ENCODE measurements at regions not wholly inside any gene's neighbourhood (a gene's known extent, or its start where the extent isn't known, plus 50 kb on each side); places are given as distances from the start of the nearest gene placed in this dataset.
"Not testable (repeated sequence)": the region's sequence is repeated elsewhere in the genome, so short reads cannot be mapped to it uniquely, and the experiment has no call there.

DNA sequence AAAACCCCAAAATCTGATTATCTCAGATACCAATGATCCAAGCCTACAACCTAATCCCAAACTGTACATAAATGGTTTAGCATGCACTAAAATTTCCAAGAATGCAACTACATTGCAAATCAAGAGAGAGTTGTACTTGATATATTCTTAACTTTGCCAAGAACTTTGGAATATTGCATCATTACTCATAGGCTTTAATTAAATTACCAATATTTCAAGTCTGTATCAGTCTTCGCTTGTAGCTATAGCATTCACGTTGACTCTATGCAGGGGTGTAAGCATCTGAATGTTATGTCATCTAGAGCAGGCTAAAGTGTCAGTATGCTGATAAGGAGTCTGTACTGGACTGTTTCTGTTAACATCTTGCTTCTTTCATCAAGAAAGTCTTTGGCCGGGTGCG, 56.3 kb downstream of the FOXI3 start:
- H4K20me1 ChIP-seq (ENCODE audit: insufficient read depth, low read length, poor library complexity, severe bottlenecking): no peaks in the 10 kb centered on the region
- H3K4me2 ChIP-seq (ENCODE audit: low read depth, low read length, poor library complexity, severe bottlenecking): no peak overlapping the region
- no peaks in the 10 kb centered on the region for H3K9me3 ChIP-seq (ENCODE audit: insufficient read depth, low read depth, low read length)
- no peaks in the 10 kb centered on the region for H3K4me1 ChIP-seq (ENCODE audit: insufficient read depth, low read length, poor library complexity, severe bottlenecking)
- TF ChIP-seq, protein P1, sequence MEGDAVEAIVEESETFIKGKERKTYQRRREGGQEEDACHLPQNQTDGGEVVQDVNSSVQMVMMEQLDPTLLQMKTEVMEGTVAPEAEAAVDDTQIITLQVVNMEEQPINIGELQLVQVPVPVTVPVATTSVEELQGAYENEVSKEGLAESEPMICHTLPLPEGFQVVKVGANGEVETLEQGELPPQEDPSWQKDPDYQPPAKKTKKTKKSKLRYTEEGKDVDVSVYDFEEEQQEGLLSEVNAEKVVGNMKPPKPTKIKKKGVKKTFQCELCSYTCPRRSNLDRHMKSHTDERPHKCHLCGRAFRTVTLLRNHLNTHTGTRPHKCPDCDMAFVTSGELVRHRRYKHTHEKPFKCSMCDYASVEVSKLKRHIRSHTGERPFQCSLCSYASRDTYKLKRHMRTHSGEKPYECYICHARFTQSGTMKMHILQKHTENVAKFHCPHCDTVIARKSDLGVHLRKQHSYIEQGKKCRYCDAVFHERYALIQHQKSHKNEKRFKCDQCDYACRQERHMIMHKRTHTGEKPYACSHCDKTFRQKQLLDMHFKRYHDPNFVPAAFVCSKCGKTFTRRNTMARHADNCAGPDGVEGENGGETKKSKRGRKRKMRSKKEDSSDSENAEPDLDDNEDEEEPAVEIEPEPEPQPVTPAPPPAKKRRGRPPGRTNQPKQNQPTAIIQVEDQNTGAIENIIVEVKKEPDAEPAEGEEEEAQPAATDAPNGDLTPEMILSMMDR (conservative IDR thresholded peaks at IDR 0.05; ENCODE audit: low read length): no peak
- no peak for TF ChIP-seq EZH2phosphoT487 (IDR thresholded peaks at IDR 0.05; ENCODE audit: borderline replicate concordance)
- no peak overlapping the region for H2AFZ ChIP-seq (ENCODE audit: low read length)
- H3K36me3 ChIP-seq (ENCODE audit: insufficient read depth, low read length): no peaks in the 10 kb centered on the region
- no peaks in the 10 kb centered on the region for H3K79me2 ChIP-seq (ENCODE audit: insufficient read depth, low read length)
- no peaks in the 10 kb centered on the region for H3K9me2 ChIP-seq (replicated peaks; ENCODE audit: low read depth, low read length)
- H3K27me3 ChIP-seq (ENCODE audit: insufficient read depth, low read length, poor library complexity, severe bottlenecking): no peaks in the 10 kb centered on the region
- H3K4me3 ChIP-seq (ENCODE audit: low read length, poor library complexity, severe bottlenecking): no peak overlapping the region
- no peak overlapping the region for H3K9ac ChIP-seq (ENCODE audit: low read depth, low read length, poor library complexity, severe bottlenecking)
- H3F3A ChIP-seq (ENCODE audit: low read depth): no peaks in the 10 kb centered on the region

DNA sequence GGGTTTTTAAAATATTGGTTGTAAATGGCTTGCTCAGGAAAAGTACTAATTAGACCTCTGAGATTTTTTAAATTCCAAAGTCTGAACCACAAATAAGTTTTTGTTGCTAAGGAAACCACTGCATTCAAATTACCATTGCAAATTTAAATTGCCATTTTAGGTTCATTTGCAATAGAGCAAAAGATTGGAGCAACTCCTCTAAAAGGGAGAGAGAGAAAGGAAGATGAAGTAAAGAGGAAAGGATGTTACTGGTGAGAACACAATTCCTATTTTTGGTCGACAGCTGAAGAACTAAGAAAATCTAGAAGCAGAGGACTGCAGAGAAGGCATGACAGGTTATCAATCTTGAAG, 74.9 kb downstream of the FOXI3 start:
- no peak overlapping the region for H3K9ac ChIP-seq (ENCODE audit: low read depth, low read length, poor library complexity, severe bottlenecking)
- H3K4me1 ChIP-seq (ENCODE audit: insufficient read depth, low read length, poor library complexity, severe bottlenecking): no peaks in the 10 kb centered on the region
- no peak overlapping the region for H3K4me3 ChIP-seq (ENCODE audit: low read length, poor library complexity, severe bottlenecking)
- H3K9me2 ChIP-seq (replicated peaks; ENCODE audit: low read depth, low read length): no peaks in the 10 kb centered on the region
- no peaks in the 10 kb centered on the region for H3K36me3 ChIP-seq (ENCODE audit: insufficient read depth, low read length)
- no peak overlapping the region for H3K4me2 ChIP-seq (ENCODE audit: low read depth, low read length, poor library complexity, severe bottlenecking)
- no peaks in the 10 kb centered on the region for H4K20me1 ChIP-seq (ENCODE audit: insufficient read depth, low read length, poor library complexity, severe bottlenecking)
- no peaks in the 10 kb centered on the region for H3K9me3 ChIP-seq (ENCODE audit: insufficient read depth, low read depth, low read length)
- no peak overlapping the region for H2AFZ ChIP-seq (ENCODE audit: low read length)
- H3K27me3 ChIP-seq (ENCODE audit: insufficient read depth, low read length, poor library complexity, severe bottlenecking): no peaks in the 10 kb centered on the region
- TF ChIP-seq, protein P1 (conservative IDR thresholded peaks at IDR 0.05; ENCODE audit: low read length): no peak
- no peak for TF ChIP-seq EZH2phosphoT487 (IDR thresholded peaks at IDR 0.05; ENCODE audit: borderline replicate concordance)
- H3K79me2 ChIP-seq (ENCODE audit: insufficient read depth, low read length): no peaks in the 10 kb centered on the region
- no peaks in the 10 kb centered on the region for H3F3A ChIP-seq (ENCODE audit: low read depth)

DNA sequence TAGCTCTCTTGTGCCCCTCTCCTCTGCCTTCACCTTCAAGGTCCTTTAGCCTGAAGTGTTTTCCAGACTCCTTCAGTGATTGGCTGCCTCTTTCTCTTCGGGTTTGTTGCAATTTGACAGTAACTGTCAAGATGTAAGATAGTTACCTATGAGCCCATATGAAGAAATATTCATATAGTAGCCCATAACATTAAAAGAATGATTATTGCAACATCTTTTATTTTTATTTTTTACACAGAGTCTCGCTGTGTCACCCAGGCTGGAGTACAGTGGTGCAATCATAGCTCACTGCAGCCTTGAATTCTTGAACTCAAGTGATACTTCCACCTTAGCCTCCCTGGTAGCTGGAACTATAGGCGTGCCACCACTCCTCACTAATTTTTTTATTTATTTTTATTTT, 80.5 kb downstream of the FOXI3 start:
- H3K79me2 ChIP-seq (ENCODE audit: insufficient read depth, low read length): no peaks in the 10 kb centered on the region
- H3K4me2 ChIP-seq (ENCODE audit: low read depth, low read length, poor library complexity, severe bottlenecking): no peak overlapping the region
- no peak overlapping the region for H3K4me3 ChIP-seq (ENCODE audit: low read length, poor library complexity, severe bottlenecking)
- no peak overlapping the region for H3K9ac ChIP-seq (ENCODE audit: low read depth, low read length, poor library complexity, severe bottlenecking)
- no peaks in the 10 kb centered on the region for H3K36me3 ChIP-seq (ENCODE audit: insufficient read depth, low read length)
- no peaks in the 10 kb centered on the region for H4K20me1 ChIP-seq (ENCODE audit: insufficient read depth, low read length, poor library complexity, severe bottlenecking)
- no peaks in the 10 kb centered on the region for H3K9me2 ChIP-seq (replicated peaks; ENCODE audit: low read depth, low read length)
- no peak overlapping the region for H2AFZ ChIP-seq (ENCODE audit: low read length)
- H3K4me1 ChIP-seq (ENCODE audit: insufficient read depth, low read length, poor library complexity, severe bottlenecking): no peaks in the 10 kb centered on the region
- H3F3A ChIP-seq (ENCODE audit: low read depth): no peaks in the 10 kb centered on the region
- no peaks in the 10 kb centered on the region for H3K27me3 ChIP-seq (ENCODE audit: insufficient read depth, low read length, poor library complexity, severe bottlenecking)
- no peak for TF ChIP-seq EZH2phosphoT487 (IDR thresholded peaks at IDR 0.05; ENCODE audit: borderline replicate concordance)
- TF ChIP-seq, protein P1 (conservative IDR thresholded peaks at IDR 0.05; ENCODE audit: low read length): no peak
- no peaks in the 10 kb centered on the region for H3K9me3 ChIP-seq (ENCODE audit: insufficient read depth, low read depth, low read length)

DNA sequence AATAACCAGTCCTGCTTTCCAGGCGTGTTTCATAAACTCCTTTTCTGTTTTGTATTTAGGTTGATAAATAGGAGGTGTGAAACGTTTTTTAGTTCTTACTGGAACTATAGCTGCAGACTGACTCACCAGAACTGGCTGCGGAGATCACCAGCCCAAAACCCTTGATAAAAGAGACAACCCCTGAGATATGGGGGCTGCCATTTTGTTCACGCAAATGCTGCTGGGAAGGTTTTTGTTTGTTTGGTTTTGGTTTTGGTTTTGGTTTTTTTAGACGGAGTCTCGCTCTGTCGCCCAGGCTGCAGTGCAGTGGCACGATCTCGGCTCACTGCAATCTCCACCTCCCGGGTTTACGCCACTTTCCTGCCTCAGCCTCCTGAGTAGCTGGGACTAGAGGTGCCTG, 87.1 kb downstream of the FOXI3 start:
- not testable (repeated sequence) for H3K4me2 ChIP-seq (ENCODE audit: low read depth, low read length, poor library complexity, severe bottlenecking); H3K9me2 ChIP-seq (replicated peaks; ENCODE audit: low read depth, low read length); H3K4me1 ChIP-seq (ENCODE audit: insufficient read depth, low read length, poor library complexity, severe bottlenecking); H3K4me3 ChIP-seq (ENCODE audit: low read length, poor library complexity, severe bottlenecking); H3F3A ChIP-seq (ENCODE audit: low read depth); H3K79me2 ChIP-seq (ENCODE audit: insufficient read depth, low read length); H3K27me3 ChIP-seq (ENCODE audit: insufficient read depth, low read length, poor library complexity, severe bottlenecking); H3K9me3 ChIP-seq (ENCODE audit: insufficient read depth, low read depth, low read length); H2AFZ ChIP-seq (ENCODE audit: low read length); H3K36me3 ChIP-seq (ENCODE audit: insufficient read depth, low read length); H4K20me1 ChIP-seq (ENCODE audit: insufficient read depth, low read length, poor library complexity, severe bottlenecking); H3K9ac ChIP-seq (ENCODE audit: low read depth, low read length, poor library complexity, severe bottlenecking)
